Thyroid gland (tissue), 4 donors: ENCODE measurements at regions not wholly inside any gene's neighbourhood (a gene's known extent, or its start where the extent isn't known, plus 50 kb on each side); places are given as distances from the start of the nearest gene placed in this dataset. TPM values are rescaled to one million over a fixed set of nuclear protein-coding genes. Genes with fewer than 3 reads are reported as not detected.

Source experiments
- DNase-seq, 2 donors: peaks; one replicate each; pipeline ENCODE4 v3.0.0-alpha.2; 2019
- H3K27ac ChIP-seq, 3 donors: fragments of 200-600 bp; sonication (generic); 1 replicate in 2 of 3; 2 replicates in 1 of 3; pipeline ENCODE4 v1.5.1; 2016 to 2019; ENCODE audit warnings: mild to moderate bottlenecking in 1 of 3, moderate library complexity in 1 of 3
- H3K27me3 ChIP-seq: fragments of 200-600 bp; sonication (generic); one replicate; pipeline ENCODE4 v1.5.1; 2019
- H3K36me3 ChIP-seq, 2 donors: fragments of 200-600 bp; sonication (generic); one replicate each; pipeline ENCODE4 v1.5.1; 2016 to 2019
- H3K4me1 ChIP-seq, 2 donors: fragments of 200-600 bp; sonication (generic); one replicate each; pipeline ENCODE4 v1.5.1; 2017 to 2019
- H3K4me3 ChIP-seq, 3 donors: fragments of 200-600 bp; sonication (generic); replicated peaks in 1 of 3; 1 replicate in 2 of 3; 2 replicates in 1 of 3; pipeline ENCODE4 v1.5.1; 2016; ENCODE audit warnings: mild to moderate bottlenecking in 1 of 3
- H3K9me3 ChIP-seq: fragments of 200-600 bp; sonication (generic); one replicate; pipeline ENCODE4 v1.5.1; 2017
- CTCF ChIP-seq, 6 experiments: fragments of 200-600 bp in 3 of 6; fragments of 450-650 bp in 3 of 6; sonication (generic) in 3 of 6; IDR thresholded peaks; one replicate each; pipeline ENCODE4 v1.5.1; 2016 to 2019; ENCODE audit warnings: antibody characterized with exemption in 6 of 6, mild to moderate bottlenecking in 2 of 6, inconsistent platforms in 1 of 6, moderate library complexity in 1 of 6
- POLR2A ChIP-seq, 2 donors: fragments of 450-650 bp; IDR thresholded peaks; one replicate each; pipeline ENCODE4 v1.6.1; 2017; ENCODE audit warnings: antibody characterized with exemption in 2 of 2, mild to moderate bottlenecking in 2 of 2, moderate library complexity in 1 of 2
- WGBS, 2 donors: methylation state at CpG; one replicate each; pipeline ENCODE4 v1.1.5; 2017; 5-methylcytosine and 5-hydroxymethylcytosine counted together
- intact Hi-C: fragments of 100-400 bp; cut with DNase I; formaldehyde crosslinking; loops from one replicate; pipeline ENCODE4 v1.15.1; 2023
- small RNA-seq: library from RNA; depleted of rRNA; stranded (forward); fragments of <200 nt; gene quantifications from one replicate; pipeline ENCODE3, GENCODE V24; 2016

- Histone ChIP-seq H3K27ac (no peak overlapping the region), H3K4me3 (no peak overlapping the region), H3K9me3 (no peaks in the 10 kb centered on the region), H3K4me1 (no peaks in the 10 kb centered on the region), H3K27me3 (no peaks in the 10 kb centered on the region), H3K36me3 (no peaks in the 10 kb centered on the region)
- no peak for TF ChIP-seq POLR2A (IDR thresholded peaks at IDR 0.05)
- TF ChIP-seq CTCF (IDR thresholded peaks at IDR 0.05), result no peak
- intact Hi-C loops, result no loop called here
- 78 to 81% methylated on average over 10 of the region's 10 CpGs for WGBS, 2 donors
- no peak for DNase-seq
These were observed 53.3 kb upstream of the CTBP2 start for GRCh38 chr10:125213541-125214282.

- 83 to 93% methylated on average over 6 of the region's 6 CpGs for WGBS, 2 donors
These were observed 51.9 kb upstream of the CTBP2 start for GRCh38 chr10:125212150-125212809.

More at GRCh38 chr10:125212150-125212809, 51.9 kb upstream of the CTBP2 start:
- Histone ChIP-seq H3K36me3 (no peaks in the 10 kb centered on the region), H3K4me1 (no peaks in the 10 kb centered on the region), H3K27me3 (no peaks in the 10 kb centered on the region), H3K9me3 (no peaks in the 10 kb centered on the region), H3K4me3 (no peak overlapping the region), H3K27ac (no peak overlapping the region)
- no peak for DNase-seq
- TF ChIP-seq POLR2A (IDR thresholded peaks at IDR 0.05) (no peak), CTCF (IDR thresholded peaks at IDR 0.05) (no peak)
- intact Hi-C loops, result no loop called here

Small RNA genes in the stretch of these regions (small RNA-seq; reads per million reads assigned to genes)
- gene RPS27P18, result not detected
